SK-N-MC (cell line): ENCODE measurements at regions not wholly inside any gene's neighbourhood (a gene's known extent, or its start where the extent isn't known, plus 50 kb on each side); places are given as distances from the start of the nearest gene placed in this dataset.
"Not testable (repeated sequence)": the region's sequence is repeated elsewhere in the genome, so short reads cannot be mapped to it uniquely, and the experiment has no call there.

ENCODE experiments used
- DNase-seq: peaks from one replicate; pipeline ENCODE4 v3.0.0-alpha.2; 2011; ENCODE audit warnings: low read depth, low spot score
- H3K27ac ChIP-seq: fragments of 200-600 bp; sonication (generic); 2 replicates; pipeline ENCODE4 v1.5.1; 2016; ENCODE audit warnings: mixed run types
- H3K36me3 ChIP-seq: fragments of 200-600 bp; sonication (generic); 2 replicates; pipeline ENCODE4 v1.6.1; 2017; ENCODE audit warnings: antibody characterized with exemption, low read length, mixed read lengths; ENCODE audit not compliant: insufficient read depth
- H3K4me3 ChIP-seq: fragments of 200-600 bp; sonication (generic); 2 replicates; pipeline ENCODE4 v1.5.1; 2016
- H3K9ac ChIP-seq: fragments of 200-600 bp; sonication (generic); 2 replicates; pipeline ENCODE4 v1.8.0; 2017; ENCODE audit warnings: mixed run types, mixed read lengths; ENCODE audit not compliant: insufficient read length
- H3K9me3 ChIP-seq: fragments of 200-600 bp; sonication (generic); 2 replicates; pipeline ENCODE4 v1.6.1; 2017; ENCODE audit warnings: low read depth, mild to moderate bottlenecking, antibody characterized with exemption, low read length, moderate library complexity, mixed read lengths
- EZH2 ChIP-seq: fragments of 200-600 bp; sonication (generic); IDR thresholded peaks from one replicate; pipeline ENCODE4 v1.6.1; 2017; ENCODE audit warnings: antibody characterized with exemption
- FOXP2 ChIP-seq: optimal IDR thresholded peaks from 2 replicates; pipeline ENCODE3; 2011; ENCODE audit warnings: mild to moderate bottlenecking, moderate library complexity; ENCODE audit not compliant: insufficient read depth; ENCODE audit errors: extremely low read length, control extremely low read depth
- POLR2AphosphoS5 ChIP-seq: IDR thresholded peaks from 2 replicates; pipeline ENCODE4 v1.6.1; 2012; ENCODE audit warnings: mild to moderate bottlenecking, low read depth, low read length, borderline replicate concordance

DNA sequence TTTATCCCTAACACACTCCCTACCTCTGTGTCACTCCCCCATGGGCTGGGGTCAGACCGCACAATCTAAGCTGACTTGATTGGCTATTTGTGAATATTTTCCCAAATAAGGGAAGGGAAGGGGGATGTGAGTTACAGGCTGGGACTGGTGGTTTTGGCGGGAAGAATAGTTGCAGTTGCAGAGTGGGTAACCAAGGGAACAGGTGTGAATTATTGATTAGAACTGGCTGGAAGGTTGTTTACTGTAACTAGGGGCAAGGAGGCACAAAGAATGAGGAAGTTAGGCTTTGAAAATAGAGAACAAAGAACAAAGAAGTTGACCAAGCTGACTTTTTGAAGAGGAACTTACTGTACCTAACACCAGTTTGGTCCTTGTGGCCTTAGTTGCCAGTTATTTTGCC is 88.0 kb upstream of the XAGE2 start:
- Histone ChIP-seq H3K9me3 (no peaks in the 10 kb centered on the region; the same call in 1 of the 2 replicates), H3K4me3 (no peak overlapping the region), H3K9ac (no peak overlapping the region), H3K27ac (no peak overlapping the region), H3K36me3 (no peaks in the 10 kb centered on the region)
- TF ChIP-seq FOXP2 (no peak), POLR2AphosphoS5 (no peak), EZH2 (no peak)
- DNase-seq = no peak

DNA sequence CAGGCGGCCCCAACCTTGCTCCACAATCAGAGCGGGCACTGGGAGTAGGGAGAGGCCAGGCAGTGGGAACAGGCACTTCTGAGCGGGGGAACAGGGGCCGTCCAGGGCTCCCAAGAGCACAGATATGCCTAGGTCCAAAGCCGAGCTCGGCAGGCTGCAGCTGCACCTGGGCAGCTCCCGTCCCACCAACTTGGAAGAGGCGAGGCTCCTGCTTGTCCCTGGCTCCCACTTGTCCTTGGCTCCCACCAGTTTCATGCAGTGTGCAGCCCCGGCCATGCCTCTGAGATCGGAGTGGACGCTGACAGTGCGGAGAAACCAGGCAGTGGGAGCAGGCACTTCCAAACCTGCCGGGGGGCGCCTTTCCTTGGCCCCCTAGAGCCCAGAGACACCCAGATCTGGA is 84.0 kb upstream of the XAGE2 start:
- Histone ChIP-seq H3K9ac (no peak overlapping the region), H3K36me3 (no peaks in the 10 kb centered on the region), H3K4me3 (no peak overlapping the region), H3K9me3 (peaks cover 2% of the 10 kb centered on the region; the same call in 1 of the 2 replicates), H3K27ac (no peak overlapping the region)
- no peak for DNase-seq
- TF ChIP-seq EZH2 (no peak), POLR2AphosphoS5 (no peak), FOXP2 (no peak)

DNA sequence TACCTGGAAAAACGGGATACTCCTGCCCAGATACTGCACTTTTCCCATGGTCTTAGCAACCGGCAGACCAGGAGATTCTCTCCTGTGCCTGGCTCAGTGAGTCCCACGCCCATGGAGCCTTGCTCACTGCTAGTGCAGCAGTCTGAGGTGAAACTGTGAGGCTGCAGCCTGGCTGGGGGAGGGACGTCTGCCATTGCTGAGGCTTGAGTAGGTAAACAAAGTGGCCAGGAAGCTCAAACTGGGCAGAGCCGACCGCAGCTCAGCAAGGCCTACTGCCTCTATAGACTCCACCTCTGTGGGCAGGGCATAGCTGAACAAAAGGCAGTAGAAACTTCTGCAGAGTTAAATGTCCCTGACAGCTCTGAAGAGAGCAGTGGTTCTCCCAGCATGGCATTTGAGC is 69.9 kb upstream of the XAGE2 start:
- not testable (repeated sequence) for H3K9ac ChIP-seq, DNase-seq, H3K4me3 ChIP-seq, H3K36me3 ChIP-seq, H3K9me3 ChIP-seq, H3K27ac ChIP-seq

DNA sequence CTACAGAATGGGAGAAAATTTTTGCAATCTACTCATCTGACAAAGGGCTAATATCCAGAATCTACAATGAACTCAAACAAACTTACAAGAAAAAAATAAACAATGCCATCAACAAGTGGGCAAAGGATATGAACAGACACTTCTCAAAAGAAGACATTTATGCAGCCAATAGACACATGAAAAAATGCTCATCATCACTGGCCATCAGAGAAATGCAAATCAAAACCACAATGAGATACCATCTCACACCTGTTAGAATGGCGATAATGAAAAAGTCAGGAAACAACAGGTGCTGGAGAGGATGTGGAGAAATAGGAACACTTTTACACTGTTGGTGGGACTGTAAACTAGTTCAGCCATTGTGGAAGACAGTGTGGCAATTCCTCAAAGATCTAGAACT is 60.3 kb upstream of the XAGE2 start:
- H3K36me3 ChIP-seq, H3K4me3 ChIP-seq, DNase-seq, H3K9me3 ChIP-seq, H3K27ac ChIP-seq, H3K9ac ChIP-seq: not testable (repeated sequence)
